ENCODE measurements at regions not wholly inside any gene's neighbourhood (a gene's known extent, or its start where the extent isn't known, plus 50 kb on each side); places are given as distances from the start of the nearest gene placed in this dataset.
"Not testable (repeated sequence)": the region's sequence is repeated elsewhere in the genome, so short reads cannot be mapped to it uniquely, and the experiment has no call there.

GRCh38 chr10:33783078-33783477 is 448.6 kb upstream of the NRP1 start:
- no peak for DNase-seq (ENCODE audit: low read depth in 2 of 2)

- DNase-seq (ENCODE audit: low read depth in 2 of 2), result no peak
Measured at GRCh38 chr10:33781606-33782395, 447.3 kb upstream of the NRP1 start.

DNA sequence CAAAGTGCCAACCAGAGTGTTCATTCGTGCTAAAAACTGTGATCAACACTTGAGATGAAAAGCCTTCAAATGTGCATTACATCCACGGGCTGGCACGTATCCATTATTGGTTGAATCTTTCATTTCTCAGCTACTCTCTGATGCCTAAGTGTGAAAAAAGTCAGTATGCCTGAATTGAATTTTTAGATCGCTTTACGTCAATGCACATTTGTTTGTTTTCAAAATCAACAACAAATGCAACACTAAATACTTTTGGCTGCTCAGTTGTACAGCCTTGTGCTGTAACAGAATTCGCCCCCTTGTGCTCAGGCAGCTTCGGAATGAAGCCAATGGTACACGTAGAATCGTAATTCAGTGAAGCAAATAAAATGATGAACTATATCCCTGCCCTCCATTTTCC is 446.5 kb upstream of the NRP1 start:
- no peak for DNase-seq (ENCODE audit: low read depth in 2 of 2)

DNA sequence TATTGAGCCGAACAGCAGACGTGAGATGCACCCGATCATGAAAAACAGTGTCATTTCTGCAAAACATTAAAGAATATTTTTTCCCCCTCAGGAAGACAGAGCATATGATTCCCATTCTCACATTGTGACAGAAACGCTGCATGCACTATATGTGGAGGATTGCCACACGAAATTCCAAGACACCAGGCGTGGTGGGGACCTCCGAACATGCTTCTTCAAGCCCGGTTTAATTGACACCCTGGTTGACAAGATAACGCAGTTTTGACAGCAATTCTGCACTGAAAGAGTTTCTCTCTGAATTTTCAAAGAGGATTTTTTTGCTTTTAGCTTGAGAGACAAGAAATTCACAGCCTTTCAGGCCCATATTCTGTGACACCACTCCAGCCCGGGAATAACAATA is 442.8 kb upstream of the NRP1 start:
- no peak for DNase-seq (ENCODE audit: low read depth in 2 of 2)

DNA sequence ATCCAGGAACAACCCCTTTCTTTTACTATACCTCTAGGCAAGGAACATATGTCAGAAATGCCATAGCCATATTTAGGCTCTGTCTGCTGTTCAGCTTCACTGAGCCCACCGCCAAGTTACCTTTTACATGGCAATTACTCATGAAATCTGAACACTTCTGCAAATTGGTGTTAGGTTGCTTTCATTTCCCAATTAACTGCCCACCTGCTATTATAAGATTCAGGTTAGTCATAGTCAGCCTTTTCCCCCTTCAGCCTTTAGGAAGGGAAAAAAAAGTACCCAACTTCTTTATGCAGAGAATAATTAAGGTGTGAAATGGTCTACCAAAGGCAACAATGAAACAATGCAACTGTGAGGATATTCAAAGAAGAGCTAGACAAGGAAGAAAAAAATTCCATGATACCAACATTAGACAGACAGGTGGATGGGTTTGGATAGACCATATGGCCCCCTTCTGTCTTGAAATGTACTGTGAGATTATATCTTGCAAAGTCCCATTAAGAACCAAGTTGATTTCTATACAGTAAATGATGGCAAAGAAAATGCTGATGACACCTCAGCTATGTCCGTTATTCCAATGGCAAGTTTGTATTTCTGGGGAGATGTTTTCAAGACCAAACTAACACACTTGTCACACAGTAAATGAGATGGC is 442.1 kb upstream of the NRP1 start:
- DNase-seq (ENCODE audit: low read depth in 2 of 2), result no peak

- no peak for DNase-seq (ENCODE audit: low read depth in 2 of 2)
Measured at GRCh38 chr10:33774857-33775256, 440.4 kb upstream of the NRP1 start.

- no peak for DNase-seq (ENCODE audit: low read depth in 2 of 2)
Measured at GRCh38 chr10:33773886-33774480, 439.5 kb upstream of the NRP1 start.

- DNase-seq (ENCODE audit: low read depth in 2 of 2), result no peak
Measured at GRCh38 chr10:33773253-33773573, 438.7 kb upstream of the NRP1 start.

DNA sequence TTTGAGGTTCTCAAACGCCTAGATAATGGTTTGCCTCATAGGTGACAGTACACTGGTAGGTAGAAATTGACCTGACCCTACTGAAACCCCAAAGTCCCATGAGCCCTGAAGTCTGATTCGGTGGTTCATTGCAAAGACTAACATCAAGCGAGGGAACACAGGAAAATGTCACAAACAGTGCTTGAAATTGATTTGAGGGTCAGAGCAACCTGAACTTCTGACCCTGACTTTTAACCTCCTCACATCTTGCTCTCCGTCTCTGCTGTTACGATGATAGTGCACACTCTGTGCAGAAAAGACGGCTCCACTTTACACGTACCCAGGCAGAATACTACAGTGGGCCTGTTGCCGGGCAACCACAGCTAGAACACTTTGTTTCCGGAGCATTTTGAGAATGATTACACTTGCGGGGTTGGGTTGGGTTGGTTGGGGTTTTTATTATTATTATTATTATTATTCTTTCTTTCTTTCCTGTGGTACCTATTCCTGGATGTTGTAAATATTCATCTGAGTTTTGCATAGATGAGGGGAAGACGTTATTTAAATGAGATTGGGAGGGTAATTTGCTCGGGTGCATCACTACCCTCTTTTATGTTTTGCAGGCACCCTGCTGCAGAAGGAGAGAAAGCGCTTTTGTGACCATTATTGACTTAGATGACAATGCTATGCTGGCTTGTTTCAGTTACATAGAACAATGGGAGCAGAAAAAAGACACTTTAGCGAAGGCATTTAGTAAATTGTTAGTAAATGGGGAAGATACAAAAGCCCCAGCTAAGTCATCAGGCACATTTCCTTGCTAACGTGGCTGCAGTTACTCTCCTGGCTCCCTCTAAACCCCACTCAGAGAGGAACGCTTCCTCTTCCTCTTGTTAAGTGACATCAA is 438.1 kb upstream of the NRP1 start:
- no peak for DNase-seq (ENCODE audit: low read depth in 2 of 2)

- not testable (repeated sequence) for DNase-seq (ENCODE audit: low read depth in 2 of 2)
Measured at GRCh38 chr10:33771856-33772255, 437.4 kb upstream of the NRP1 start.

DNA sequence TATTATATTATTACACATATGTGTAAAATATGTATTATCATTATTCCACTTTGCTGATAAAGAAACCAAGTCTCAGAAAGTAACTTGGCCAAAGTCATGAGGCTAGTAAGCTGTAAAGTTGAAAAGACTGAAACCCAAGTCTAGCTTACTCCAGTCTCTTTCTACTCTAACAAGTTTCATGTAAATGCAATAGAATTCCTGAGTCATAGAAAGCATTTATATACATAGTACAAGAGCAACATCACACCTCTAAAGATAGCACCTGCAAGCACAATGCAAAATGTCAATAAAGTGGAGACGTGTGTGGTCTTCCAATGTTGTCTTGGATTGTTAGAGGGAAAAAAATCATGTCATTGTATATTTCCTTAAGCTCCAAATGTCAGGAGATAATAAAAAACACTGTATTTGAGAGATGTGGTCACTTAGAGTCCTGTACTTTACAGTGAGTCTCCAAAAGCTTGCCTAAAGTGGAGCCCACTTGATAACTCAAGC is 430.3 kb upstream of the NRP1 start:
- DNase-seq (ENCODE audit: low read depth in 2 of 2), result no peak

- DNase-seq (ENCODE audit: low read depth in 2 of 2), result no peak
Measured at GRCh38 chr10:33760056-33760943, 425.8 kb upstream of the NRP1 start.

DNA sequence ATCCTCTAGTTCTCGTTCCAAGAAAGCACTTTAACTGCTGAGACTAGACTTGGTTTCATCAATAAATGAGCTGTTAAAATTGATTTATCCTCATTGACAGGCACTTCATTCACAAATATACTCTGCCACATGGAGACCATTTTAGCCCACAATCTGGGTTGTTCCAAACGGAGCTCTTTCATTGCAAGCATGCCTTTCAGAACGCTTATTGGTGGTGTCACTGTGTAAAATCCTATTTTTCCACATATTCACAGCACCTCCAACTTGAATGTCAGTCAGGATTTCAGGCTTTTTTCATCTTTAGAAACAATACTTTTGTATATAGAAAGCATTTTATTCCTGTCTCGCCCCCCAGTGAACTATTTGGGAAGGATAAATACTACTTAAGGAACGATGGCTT is 424.7 kb upstream of the NRP1 start:
- no peak for DNase-seq (ENCODE audit: low read depth in 2 of 2)

GRCh38 chr10:33758299-33758698 is 423.8 kb upstream of the NRP1 start:
- no peak for DNase-seq (ENCODE audit: low read depth in 2 of 2)

- DNase-seq (ENCODE audit: low read depth in 2 of 2), result no peak
Measured at GRCh38 chr10:33754052-33754451, 419.6 kb upstream of the NRP1 start.

DNA sequence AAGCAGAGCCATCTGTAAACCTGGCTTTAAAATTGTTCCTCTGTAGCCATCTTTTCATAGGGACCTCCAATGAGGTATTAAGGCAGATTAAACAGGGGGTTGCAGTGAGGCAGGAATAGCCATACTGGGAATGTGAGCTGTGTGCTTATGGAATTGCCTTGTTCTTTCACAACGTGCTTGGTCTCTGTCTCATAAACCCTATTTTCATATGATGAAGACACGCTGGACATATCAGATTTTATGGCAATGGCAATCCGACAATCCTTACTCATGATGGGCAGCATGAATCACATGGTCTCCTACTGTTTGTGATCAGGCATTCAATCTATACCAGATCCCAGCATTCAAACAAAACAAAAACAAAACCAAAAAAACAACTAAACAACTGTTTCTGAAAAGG is 418.9 kb upstream of the NRP1 start:
- no peak for DNase-seq (ENCODE audit: low read depth in 2 of 2)

DNA sequence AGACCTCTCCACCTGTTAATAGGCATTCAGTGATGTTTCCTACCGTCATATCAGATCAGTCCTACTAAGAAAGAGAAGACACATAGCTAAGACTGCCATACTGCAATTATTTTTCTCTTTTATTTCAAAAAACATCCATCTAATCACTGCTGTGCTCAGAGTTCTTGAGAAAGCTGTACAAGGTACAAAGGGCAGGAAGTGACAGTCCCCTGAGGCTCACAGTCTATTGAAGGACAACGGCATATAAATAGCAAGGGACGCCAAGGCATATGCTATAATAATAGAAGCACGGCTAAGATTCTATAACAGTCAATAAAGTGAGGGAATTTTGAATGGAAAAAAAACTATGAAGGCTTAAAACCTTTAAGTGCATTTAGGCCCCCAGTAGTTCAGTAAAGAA is 415.3 kb upstream of the NRP1 start:
- no peak for DNase-seq (ENCODE audit: low read depth in 2 of 2)

GRCh38 chr10:33749067-33749735 is 414.7 kb upstream of the NRP1 start:
- DNase-seq (ENCODE audit: low read depth in 2 of 2), result no peak

- DNase-seq (ENCODE audit: low read depth in 2 of 2), result peak in 1 of 2 experiments; percentile 16
Measured at GRCh38 chr10:33746836-33747268, 412.4 kb upstream of the NRP1 start.

DNA sequence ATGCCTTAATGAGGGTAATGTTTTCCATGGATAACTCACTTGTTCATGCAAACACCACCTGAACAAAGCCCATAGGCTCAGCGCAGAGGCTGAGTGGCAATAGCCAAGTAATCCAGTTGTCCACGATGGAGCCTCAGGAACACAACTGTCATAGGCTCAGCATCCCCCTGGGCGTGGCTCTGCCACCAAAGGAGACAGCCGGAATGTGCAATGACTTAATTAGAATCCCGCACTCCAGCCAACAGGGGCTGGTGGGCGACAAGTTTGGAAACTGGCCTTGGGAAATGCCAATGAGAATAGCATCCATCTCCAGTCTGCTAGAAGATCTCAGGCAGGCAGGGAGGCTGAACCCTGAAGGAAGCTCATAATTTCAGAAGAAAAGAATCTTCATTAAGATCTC is 411.7 kb upstream of the NRP1 start:
- DNase-seq (ENCODE audit: low read depth in 2 of 2), result no peak

Measured in fibroblast of skin of left biceps (primary cell).